NCI-H748 (cell line): ENCODE measurements at regions not wholly inside any gene's neighbourhood (a gene's known extent, or its start where the extent isn't known, plus 50 kb on each side); places are given as distances from the start of the nearest gene placed in this dataset.

ENCODE experiments used
- DNase-seq: peaks from one replicate; lab custom pipeline; 2025; ENCODE audit not compliant: unreplicated experiment; lab: John Stamatoyannopoulos, UW

DNA sequence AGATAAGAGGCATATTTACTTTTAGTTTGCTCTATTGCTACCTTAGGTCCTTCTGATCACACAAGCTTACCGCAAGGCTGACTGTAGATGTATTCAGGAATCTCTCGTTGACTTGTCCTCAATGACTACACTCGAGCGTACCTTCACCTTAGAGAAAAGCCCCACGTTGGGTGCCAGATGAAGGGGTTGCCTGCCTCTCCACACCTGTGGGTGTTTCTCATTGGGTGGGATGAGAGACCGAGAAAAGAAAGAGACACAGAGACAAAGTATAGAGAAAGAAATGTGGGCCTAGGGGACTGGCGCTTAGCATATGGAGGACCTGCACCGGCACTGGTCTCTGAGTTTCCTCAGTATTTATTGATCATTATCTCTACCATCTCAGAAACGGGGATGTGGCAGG is 51.8 kb downstream of the ASCL4 start:
- DNase-seq: no peak

DNA sequence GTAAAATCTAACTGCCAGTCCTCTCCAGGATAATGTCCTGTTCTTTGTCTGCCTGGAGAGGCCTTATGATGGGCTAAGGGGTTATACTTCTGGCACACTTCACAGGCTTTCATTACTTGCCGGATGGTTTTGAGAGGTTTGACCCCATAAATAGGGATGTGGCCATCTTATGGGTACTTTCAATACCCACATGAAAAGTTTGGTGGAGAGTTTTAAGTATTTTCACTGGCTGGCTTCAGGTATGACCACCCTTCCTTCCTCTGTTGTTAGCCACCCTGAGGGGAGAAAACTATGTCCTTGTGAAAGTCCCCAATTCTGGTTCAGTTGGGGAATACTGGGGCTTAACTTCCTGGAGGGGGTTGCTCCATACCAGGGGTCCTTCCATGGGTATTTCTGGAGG is 54.8 kb downstream of the ASCL4 start:
- DNase-seq: no peak

DNA sequence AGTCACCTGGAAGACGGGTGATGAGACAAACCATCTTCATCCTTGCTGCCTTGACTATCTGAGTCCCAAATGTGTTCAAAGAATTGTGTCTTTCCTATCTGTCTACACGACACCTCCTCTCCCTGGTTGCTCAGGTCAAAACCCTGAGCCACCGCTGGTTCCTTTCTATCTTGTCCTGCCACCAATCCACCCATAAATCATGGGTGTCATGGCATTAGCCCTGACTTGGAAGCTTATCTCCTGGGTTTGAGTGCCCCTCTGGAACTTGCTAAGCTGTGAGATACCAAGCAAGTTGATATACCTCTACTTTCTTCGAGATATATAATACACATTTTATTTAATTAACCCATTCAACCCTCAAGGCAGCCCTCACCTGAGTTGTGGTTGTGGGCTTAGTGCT is 57.9 kb downstream of the ASCL4 start:
- DNase-seq: no peak

DNA sequence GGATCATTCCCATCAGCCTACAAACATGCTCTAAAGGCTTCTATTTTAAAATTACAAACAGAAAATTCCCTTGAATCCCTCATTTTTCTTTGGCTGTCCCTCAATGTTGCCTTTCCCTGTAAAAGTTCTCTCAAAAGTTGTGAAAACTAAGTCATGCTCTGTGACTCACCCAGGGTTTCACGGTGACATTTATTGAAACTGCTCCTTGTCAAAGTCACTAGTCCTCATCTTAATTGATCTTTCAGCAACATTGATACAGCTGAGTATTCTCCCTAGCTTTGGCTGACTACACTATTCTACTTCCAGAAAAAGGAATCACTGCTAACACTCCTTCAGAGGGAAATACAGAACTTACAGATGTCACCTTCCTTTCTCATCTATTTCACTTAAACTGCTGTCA is 65.7 kb downstream of the ASCL4 start:
- no peak for DNase-seq

DNA sequence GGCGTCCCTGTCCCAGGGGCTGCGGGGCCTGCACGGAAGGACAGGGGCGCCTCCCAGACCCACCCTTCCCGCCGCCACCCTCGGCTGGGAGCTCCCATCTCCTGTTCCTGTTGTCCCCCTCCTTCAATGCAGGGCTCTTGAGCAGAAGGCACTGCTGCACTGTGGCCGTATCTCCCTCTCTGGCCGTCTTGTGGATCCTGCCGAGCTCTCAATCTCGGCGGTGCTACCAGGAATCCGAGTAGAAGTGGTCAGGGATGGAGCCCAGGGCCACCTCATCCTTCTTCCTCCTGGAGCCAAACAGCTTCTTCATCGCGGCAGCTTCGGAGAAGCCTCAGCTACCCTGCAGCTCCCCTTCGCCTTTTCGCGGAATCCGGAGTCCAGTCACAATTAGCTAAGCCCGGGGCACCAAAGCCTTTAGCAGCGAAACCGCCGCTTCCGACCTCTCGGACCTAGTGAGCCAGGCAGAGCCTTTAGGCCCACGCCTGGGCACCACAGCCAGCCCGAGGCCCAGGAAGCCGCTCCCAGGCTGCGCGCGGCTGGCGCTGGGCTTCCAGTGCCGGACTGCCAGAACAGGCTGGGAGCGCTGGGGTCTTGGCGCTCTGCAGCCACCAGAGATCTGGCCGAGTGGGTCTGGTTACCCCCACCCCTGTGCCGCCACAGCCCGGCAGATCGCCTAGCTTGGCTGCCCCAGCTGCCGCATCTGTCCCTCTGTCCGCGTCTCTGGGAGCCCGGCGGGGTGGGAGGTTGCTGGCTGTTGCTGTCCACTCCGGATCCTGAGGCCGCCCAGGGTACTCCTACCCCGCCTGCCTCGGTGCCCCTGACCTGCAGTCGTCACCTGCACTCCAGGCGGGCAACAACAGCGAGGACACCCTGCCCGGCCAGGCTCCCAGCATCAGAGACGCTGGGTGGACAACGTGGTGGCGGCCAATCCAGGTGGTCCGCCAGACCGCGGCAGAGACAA is 69.1 kb downstream of the ASCL4 start:
- DNase-seq: no peak

DNA sequence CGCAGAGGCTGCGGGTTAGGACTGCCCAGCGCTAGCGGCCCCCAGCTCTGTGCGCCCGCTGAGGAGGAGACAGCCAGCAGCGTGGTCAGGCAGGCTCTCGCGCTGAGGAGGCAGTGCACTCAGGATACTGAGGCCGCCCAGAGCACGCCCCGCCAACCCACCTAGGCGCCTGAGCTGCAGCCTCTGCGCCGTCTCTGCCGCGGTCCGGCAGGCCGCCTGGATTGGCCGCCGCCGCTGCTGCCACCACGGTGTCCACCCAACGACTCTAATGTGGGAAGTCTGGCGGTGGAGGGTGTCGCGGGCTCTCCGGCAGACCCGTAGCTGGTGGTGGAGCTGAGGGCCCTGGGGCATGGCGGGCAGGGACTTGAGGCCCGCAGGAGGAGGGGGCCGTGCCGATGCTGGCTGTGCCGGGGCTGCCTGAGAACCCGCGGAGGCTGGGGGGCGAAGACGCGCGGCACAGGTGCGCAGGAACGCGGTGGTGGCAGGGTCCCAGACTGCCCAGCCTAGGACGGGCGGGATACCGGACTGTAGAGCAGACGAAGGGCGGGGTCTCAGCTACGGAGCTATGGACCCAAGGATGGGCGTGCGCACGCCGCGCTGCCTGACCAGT is 69.9 kb downstream of the ASCL4 start:
- no peak for DNase-seq

DNA sequence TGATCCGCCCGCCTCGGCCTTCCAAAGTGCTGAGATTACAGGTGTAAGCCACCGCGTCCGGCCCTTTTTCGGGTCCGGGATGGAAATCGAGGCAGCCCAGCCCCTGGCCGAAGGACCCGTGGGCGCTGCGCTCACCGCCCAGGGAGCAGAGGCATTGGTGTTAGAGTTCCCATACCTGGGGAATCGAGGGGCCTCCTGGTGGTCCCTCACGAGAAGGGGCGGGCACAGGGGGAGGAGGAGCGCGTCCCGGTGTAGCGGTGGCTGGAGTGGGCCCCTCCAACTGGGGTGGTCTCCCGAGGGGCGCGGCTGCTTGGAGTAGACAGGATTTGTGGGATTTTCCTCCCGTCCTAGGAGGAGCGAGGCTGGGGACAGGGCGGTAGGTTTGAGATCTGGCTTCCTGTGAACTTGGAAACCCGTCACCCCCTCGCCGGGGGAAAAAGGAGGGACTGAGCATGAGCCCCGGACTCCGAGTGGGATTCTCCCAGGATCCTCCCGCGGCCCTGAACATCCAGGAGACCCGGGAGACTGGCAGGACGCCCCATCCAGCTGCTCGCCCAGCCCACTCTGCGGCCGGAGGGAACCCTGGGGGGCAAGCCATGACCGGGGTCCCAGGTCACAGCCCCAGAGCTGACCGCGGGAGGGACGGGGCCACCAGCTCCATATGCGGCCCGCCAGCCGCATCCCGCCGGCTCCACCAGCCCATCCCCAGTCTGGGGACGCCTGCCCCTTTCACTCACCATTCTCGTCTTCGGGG is 70.9 kb downstream of the ASCL4 start:
- no peak for DNase-seq

DNA sequence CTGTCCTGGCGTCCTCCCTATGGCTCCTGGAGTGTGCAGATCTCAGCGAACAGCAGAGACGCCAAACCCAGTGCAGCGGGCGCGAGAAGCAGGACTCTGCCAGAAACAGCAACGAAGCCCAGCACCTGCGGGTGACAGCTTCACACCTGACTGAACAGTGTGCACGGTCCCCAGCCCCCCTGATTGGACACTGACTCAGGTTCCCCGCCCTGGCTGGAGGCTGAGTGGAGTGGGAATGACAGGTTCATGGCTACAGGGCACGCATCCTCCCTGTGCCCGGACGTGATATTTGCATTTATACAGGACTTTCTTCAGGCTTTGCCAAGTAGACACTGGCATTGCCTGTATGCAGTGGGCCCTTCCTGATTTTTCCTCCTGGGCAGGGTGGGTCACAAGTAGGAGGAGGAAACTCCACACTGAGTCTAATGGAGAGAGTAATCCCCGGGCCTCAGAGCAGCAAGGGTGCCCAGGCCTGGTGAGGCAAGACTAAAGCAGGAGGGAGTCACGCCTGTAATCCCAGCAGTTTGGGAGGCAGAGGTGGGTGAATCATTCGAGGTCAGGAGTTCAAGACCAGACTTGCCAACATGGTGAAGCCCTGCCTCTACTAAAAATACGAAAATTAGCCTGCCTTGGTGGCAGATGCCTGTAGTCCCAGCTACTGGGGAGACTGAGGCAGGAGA is 71.6 kb downstream of the ASCL4 start:
- no peak for DNase-seq

DNA sequence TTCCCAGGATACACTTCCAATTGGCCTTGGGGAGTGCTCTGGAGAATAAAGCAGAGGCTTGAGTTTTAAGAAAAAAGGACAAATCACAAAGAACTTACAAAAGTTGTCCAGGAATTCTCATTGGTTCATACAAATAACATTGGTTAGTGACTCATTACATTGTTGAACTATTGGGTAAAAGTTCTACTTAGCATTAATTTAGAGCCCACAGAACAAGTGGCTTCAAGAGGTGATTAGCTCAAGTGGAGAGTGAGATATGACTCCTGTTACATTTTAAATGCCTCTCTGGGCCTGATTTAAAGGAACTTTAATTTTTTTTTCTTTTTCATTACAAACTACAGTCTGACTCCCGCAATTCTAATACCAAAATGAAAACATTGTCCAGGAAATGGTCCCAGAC is 72.9 kb downstream of the ASCL4 start:
- no peak for DNase-seq

DNA sequence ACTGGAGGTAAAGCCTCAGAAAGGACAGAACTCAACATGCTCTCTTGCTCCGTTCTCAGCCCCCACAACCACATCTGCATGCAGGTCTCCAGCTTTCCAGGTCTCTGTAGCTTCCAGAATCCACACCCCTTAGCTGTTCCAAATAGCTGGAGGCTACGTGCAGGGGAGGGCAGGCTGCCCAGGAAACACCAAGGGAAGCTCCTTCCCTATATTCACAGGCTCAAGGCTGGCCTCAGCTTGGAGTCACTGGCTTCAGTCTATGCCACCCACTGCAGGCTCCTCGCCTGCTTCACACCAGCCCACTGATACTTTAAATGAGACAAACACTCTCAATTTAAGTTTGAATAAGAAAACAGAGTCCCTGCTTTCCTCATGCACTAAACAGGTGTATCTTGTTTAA is 73.3 kb downstream of the ASCL4 start:
- DNase-seq: no peak

DNA sequence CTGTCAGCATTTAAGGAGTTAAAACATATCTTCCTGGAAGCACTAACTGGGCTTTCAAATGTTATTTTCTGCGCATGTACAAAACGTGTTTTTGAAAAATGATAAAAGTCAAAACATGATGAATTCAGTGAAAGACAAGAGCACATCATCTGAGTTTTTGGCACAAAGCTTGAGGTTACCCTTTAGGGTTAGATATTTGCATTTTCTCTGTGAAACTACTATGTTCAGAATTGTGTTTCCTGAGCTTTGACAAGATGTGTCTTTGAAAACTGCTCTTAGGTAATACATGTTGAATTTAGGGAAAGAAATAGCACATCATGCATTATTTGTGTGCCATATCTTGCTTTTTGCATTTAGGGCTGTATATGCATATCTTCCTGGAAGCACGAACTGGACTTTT is 79.0 kb downstream of the ASCL4 start:
- no peak for DNase-seq

DNA sequence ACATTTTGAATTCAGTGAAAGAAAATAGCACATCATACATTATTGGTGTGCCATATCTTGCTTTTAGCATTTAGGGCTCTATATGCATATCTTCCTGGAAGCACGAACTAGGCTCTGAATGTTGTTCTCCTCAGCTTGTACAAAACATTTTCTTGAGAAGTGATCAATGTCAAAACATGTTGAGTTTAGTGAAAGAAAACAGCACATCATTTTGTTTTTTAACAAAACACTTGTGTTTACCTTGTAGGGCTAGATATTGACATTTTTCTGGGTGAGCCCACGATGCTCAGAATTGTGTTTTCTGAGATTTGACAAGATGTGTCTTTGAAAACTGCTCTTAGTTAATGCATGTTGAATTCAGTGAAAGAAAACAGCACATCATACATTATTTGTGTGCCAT is 81.0 kb downstream of the ASCL4 start:
- no peak for DNase-seq

DNA sequence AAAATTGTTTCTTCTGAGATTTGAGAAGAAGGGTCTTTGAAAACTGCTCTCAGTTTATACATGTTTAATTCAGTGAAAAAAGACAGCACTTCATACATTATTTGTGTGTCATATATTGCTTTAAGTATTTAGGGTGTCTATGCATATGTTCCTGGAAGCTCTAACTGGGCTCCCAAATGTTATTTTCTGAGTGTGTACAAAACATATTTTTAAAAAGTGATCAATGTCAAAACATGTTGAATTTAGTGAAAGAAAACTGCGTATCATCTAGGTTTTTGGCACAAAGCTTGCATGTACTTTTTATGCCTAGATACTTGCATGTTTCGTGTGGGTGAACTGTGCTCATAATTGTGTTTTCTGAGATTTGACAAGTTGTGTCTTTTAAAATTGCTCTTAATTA is 81.6 kb downstream of the ASCL4 start:
- no peak for DNase-seq

DNA sequence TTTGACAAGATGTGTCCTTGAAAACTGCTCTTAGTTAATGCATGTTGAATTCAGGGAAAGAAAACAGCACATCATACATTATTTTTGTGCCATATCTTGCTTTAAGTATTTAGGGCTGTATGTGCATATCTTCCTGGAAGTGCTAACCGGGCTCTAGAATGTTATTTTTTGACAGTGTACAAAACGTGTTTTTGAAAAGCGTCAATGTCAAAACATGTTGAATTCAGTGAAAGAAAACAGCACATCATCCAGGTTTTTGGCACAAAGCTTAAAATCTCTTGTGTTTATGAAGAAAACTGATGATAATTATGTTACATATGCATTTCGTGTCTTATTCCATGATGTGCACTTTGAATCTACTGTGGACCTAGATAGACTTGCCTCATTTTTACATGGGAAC is 82.7 kb downstream of the ASCL4 start:
- no peak for DNase-seq

DNA sequence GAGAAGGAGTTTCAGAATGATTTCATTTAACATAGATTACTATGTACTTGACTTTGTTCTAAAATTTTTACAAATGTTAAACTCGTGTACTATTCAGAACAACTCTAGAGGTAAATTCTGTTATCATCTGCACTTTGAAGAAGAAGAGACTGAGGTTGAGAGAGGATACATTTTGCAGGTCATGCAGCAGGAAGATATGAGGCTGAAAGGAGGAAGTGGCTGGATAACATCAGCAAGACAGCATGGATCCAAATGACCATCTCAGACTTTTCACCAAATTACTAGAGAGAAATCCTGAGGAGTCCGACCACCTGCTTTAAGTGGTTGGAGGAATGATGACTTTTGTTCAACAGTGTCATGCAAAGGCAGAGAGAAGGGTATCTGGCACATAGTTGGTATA is 84.9 kb downstream of the ASCL4 start:
- no peak for DNase-seq

DNA sequence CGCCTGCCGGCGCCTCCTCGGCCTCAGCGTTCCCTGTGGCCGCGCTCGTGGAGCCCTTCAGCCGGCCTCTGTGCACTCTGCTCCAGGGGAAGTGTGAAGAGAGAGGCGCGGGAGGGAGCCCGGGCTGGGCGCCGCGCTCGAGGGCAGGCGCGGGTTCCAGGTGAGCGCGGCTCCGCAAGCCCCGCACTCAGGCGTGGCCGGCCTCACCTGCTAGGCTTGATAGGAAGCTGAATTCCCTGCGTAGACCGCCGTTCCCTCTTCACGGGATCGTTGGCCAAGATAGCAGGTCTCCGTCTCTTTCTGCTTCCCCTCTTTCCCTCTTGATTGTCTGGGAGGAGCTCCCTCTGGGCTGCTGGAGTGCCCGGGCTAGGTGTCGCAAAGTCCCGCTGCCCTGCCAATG is 89.7 kb downstream of the ASCL4 start:
- DNase-seq: peak; percentile 77

DNA sequence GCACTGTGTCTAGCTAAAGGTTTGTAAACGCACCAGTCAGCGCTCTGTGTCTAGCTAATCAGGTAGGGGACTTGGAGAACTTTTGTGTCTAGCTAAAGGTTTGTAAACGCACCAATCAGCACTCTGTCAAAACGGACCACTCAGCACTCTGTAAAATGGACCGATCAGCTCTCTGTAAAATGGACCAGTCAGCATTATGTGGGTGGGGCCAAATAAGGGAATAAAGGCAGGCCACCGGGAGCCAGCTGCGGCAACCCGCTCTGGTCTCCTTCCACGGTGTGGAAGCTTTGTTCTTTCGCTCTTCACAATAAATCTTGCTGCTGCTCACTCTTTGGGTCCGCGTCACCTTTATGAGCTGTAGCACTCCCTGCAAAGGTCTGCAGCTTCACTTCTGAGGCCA is 90.2 kb downstream of the ASCL4 start:
- DNase-seq: peak; percentile 74

DNA sequence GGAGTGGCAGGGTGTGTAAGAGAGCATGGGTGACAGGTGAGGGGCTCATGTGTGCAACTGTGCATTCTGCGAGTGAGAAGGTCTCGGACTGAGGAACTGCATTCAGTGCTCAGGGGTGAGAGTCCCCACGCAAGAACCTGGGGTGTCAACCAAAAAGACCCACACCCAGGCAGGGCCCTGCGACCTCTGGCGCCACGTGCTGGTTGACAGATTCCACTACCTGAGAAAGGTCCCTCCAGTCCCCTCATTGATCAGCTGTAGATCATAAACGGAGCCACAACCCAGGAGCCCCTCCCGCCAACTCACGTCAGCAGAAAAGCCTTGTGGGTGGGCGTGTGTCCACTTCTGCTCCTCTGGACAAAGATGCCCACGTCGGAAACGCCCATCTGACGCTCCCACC is 98.7 kb downstream of the ASCL4 start:
- DNase-seq: no peak

DNA sequence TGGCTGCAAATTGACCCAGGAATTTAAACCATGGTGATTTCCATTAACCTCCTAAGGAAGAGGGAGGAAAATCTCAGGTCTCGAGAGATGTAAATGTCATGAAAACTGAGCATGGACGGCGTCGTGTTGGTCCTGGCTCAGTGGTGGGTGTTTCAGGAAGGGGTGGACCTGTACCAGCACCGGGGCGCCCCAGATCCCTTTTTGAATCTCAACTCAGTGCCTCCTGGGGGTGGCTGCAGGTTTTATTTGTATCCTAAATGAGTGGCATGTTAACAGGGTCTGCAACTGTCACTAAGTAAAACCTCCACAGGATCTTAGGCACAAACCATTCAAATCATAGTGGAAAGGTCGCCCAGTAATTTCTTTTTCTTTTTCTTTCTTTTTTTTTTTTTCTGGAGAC is 101.3 kb downstream of the ASCL4 start:
- DNase-seq: no peak

DNA sequence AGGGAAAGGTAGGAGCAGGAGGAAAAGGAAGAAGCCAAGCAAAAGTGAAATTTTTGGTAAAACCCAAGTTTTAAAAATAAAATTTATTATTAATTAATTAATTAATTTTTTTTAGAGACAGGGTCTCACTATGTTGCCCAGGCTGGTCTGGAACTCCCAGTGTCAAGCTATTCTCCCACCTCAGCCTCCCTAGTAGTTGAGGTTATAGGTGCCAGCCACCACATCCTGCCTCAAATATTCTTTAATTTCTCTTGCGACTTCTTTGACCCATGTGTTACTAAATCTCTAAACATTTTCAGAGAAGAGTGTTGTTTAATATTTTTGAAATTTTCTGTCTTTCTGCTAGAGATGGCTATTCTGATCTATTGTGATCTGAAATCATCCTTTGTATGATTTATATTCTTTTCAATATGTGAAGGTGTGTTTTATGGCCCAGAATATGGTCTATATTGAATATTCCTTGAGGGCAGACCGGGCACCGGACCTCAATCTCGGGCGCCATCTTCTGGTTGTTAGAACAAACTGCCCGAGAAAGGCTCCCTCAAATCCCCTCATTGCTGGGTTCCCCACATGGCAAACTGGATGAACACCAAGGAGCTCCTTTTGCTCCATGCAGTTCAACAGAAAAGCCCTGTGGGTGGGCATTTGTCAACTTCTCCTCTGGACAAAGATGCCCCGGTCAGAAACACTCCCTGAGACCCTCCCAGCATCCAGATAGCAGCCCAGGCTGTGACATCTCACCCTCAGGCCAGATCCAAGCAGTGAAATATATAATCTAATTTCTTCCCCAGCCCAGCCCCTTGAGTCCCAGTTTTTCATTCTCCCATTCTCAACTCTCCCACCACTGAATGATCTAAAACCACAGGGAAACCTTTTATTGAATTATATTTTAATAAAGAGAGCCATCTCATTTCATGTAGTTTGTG is 110.5 kb downstream of the ASCL4 start:
- DNase-seq: peak; percentile 62
